GM20431 (cell line): ENCODE measurements at regions not wholly inside any gene's neighbourhood (a gene's known extent, or its start where the extent isn't known, plus 50 kb on each side); places are given as distances from the start of the nearest gene placed in this dataset.
"Not testable (repeated sequence)": the region's sequence is repeated elsewhere in the genome, so short reads cannot be mapped to it uniquely, and the experiment has no call there.

Source experiments
- in situ Hi-C: fragments of 300-500 bp; cut with MseI, MboI; formaldehyde crosslinking; loops from one replicate; pipeline ENCODE4 v1.15.0; 2020; ENCODE audit warnings: low sequenced_read_pairs; ENCODE audit not compliant: unreplicated experiment

DNA sequence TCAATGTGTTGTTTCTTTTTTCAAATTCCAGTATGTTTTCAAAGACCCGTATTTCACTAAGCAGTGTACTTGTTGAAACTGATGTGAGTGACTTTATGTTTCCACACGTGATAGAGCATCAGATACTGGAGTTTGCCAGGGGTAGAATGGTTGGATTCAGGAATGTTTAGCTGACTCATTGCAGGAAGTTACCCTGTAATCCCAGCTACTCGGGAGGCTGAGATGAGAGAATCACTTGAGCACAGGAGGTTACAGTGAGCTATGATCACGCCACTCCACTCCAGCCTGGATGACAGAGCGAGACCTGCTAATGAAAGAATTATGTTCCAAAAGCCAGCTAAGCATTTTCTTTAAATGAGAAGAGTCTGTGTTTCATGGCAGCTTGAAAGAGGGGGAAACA, 147.6 kb downstream of the RBMX2 start:
- in situ Hi-C loops: loop anchor here (10.0 kb wide), 1 partner anchor 365 kb away; no protein-coding TSS in a partner anchor

DNA sequence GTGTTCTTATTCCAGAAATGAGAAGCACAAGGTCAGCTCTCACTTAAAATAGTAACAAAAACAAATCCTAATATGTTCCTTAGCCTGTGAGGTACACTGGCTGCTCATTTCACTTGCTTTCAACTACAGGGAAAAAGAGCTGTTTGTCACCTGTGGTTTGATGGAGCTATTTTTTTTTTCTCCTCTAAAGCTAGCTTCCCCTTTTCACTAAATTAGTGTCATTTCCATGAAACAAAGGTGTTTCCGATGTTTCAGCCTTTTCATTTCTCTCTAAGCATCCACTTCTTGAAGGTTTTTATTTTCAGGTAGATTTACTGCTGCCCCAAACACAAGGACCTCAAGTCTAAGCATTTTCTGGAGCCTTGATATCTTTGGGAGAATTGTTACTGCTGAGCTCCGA, 148.6 kb downstream of the RBMX2 start:
- in situ Hi-C loops: no loop called here

DNA sequence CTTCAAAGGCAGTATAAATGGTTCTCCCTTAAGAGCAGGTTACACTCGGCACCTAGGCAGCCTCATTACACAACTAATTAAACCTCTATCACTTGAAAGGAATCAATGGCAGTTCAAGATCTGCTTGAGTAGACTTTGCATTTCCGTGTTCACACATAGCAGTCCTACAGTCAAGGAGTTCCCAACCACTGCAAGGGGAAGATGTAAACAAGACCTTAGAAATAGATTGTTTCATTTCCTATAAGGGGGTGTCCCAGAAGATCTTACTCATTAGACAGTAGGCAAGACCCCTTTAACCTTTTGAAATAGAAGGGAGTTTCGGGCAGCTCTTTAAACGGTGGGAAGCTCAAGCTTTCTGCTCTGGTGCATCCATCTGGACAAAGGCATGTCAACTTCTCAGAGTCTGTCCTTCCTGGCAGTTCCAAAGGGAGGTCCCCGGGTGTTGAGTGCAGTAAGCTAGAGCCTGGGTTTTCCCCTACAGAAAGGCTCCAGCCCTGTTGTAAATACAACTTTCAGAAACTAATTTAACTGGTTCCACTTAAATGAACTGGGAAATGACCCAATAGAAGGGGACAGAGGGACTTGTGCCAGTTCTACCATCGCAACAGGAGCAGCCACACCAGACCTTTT, 150.8 kb downstream of the RBMX2 start:
- in situ Hi-C loops: no loop called here

DNA sequence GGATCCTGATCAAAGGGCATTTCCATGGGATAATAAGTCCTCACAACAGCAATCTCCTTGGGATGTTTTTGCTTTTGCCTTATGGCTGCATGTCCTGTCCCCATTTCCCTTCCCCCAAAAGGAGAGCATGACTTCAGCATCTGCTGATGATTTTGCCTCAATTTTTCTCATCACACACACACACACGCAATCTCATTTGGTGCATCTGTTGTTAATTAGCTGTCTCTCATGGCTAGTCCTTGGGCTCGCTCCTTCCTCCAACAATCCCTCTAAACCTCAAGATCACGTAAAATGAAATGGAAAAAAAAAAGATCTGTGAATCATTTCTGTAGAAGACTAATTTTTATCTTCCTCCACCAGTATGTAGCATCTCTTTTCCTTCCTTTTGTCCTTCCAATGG, 153.6 kb downstream of the RBMX2 start:
- in situ Hi-C loops: no loop called here

DNA sequence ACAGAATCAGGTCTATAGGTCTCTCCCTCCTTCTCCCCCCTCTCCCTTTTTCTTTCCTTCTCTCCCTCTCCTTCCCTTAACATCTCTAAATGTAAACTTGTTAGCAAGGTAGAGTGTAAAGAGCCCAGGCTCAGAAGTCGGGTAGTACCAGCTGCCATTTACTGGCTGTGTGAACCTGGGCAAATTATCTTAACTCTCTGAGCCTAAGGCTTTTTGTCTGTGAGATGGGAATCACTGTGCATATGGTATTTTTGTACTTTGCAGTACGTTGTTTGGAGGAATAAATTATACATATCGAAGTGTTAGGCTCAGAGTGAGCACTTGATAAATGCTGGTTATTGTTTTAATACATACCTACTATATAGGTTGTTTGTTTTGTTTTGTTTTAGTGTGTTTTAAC, 154.0 kb downstream of the RBMX2 start:
- in situ Hi-C loops: no loop called here

DNA sequence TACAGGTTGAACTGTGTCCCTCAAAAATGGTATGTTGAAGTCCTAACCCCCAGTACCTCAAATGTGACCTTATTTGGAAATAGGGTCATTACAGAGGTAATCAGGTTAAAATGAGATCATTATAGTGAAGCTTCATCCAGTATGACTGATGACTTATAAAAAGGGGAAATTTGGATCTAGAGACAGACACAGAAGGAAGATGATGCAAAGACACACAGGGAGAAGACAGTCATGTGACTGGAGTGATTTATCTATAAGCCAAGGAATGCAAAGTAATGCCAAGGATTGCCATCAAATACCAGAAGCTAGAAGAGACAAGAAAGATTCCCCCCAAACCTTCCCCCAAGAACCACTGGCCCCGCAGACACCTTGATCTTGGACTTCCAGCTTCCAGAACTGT, 155.2 kb downstream of the RBMX2 start:
- in situ Hi-C loops: no loop called here

DNA sequence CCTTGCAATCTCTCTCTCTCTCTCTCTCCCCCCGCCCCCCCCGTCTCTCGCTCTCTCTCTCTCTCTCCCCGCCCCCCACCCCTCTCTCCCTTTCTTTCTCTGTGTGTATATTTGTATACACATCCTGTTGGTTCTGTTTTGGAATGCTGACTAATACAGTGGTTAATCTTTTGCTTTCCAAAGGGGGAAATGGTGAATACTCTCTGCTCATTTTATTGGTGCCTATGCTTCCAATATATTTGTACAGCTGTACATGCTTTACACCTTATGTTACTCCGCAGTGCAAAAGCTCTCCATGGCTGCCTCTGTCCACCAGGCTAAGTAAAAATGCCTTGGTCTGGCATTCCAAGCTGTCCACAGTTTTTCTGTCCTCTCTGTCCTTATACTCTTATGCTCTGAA, 158.8 kb downstream of the RBMX2 start:
- in situ Hi-C loops: no loop called here

DNA sequence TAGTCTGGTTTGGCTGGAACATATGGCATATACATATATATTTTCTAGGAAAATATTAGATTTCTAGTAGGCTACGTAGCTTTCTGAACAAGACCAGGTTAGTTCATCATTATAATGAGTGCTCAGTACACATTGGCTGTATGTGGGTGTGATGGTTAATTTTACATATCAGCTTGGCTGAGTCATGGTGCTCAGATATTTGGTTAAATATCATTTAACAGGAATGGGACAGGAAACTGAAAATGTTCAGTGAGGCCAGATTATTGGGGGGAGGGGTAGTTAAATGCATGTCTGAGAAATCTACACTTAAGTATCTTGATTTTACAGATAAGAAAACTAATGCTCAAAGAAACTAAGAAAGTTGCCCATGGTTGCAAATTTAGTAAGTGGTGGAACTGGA, 160.1 kb downstream of the RBMX2 start:
- in situ Hi-C loops: no loop called here

DNA sequence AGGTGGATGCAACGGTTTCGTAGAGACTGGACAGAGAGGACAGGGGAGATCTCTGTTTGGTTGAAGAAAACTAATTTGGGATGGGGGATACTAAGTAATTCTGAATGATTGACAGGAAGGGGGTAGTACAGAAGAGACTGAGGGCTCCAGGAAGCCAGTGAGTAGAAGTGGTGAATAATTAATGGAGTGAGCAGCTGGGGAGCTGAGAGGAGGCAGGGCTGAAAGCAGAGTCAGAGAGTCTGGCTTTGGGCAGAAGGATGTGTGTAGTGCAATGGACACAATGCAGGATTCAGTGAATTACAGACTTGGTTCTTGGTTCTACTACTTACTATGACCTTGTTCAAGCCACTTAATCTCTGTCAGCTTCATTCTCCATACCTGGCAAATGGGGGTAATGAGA, 161.7 kb downstream of the RBMX2 start:
- in situ Hi-C loops: no loop called here

DNA sequence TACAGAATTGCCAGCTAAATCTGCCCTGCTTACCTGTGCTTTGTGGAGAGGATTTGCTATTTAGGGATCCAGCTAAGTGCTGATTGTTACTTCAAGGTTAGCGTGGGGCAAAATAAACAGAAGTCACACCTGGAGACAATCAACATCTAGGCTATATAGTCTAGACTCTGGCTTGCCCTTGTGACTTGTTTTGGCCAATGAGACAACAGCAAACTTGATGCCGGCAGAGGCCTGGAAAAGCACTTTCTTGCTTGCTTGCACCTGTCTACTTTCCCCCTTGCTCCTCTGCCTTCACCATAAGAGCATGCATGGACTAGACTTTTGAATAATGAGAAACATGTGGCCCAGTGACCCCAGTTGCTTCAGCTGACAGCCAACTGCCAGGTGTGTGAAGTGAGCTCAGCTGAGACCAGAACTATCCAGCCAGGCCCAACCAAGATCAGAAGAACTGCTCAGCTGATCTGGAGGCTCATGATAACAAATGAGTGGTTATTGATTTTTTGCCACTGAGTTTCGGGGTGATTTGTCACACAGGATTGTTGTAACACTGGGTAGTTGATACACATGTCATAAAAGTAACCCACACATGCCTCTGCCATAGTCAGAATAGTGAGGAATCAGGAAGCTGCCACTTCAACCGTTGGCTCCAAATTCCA, 164.4 kb downstream of the RBMX2 start:
- in situ Hi-C loops: no loop called here

DNA sequence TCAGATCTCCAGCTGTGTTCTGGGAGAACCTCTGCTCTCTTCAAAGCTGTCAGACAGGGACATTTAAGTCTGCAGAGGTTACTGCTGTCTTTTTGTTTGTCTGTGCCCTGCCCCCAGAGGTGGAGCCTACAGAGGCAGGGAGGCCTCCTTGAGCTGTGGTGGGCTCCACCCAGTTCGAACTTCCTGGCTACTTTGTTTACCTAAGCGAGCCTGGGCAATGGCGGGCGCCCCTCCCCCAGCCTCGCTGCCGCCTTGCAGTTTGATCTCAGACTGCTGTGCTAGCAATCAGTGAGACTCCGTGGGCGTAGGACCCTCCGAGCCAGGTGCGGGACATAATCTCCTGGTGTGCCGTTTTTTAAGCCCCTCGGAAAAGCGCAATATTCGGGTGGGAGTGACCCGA, 171.2 kb downstream of the RBMX2 start:
- in situ Hi-C loops: not testable (repeated sequence)
